ENCODE measurements at regions not wholly inside any gene's neighbourhood (a gene's known extent, or its start where the extent isn't known, plus 50 kb on each side); places are given as distances from the start of the nearest gene placed in this dataset.

DNA sequence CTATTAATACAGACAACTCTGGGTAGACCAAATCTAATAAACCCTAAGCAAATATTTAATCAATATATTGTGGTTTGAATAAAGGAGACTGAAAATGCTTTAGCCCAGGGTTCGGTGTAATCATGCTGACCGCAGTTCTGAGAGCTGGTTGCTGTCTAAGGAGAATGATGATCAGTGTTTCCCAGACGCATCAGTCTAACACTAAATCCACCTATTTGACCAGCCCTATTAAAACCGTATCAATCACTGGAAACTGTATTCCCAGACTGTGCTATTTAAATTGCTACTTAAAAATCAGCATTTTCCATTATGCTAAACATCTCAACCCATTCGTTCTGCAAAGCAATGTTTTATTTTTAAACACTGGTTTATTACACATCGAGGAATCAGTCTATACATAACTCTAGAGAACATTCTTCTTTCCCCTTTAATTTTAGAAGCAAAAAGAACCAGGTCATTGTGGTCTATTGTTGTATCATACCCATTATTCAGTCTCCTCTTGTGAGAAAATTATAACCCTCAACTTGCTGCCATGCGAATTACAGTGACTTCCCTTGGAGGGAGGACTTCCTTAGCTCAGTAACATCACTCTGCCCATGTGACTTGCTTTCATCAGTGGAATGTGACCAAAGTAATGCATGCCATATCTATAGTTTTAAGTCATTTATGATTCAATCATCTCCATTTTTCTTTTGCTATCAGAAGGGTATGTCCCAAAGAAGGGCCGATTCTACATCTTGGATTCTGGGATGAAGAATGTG, 515.2 kb upstream of the JAG1 start:
- Histone ChIP-seq H2AFZ (ENCODE audit: low read depth, low read length) (no peak overlapping the region), H3K9me2 (ENCODE audit: insufficient read depth, low read length) (no peaks in the 10 kb centered on the region), H3K4me3 (ENCODE audit: low read length) (no peak overlapping the region), H3K36me3 (ENCODE audit: insufficient read depth, low read length) (no peaks in the 10 kb centered on the region), H3K27me3 (ENCODE audit: insufficient read depth, low read depth, low read length) (no peaks in the 10 kb centered on the region), H3K4me2 (ENCODE audit: low read length) (no peak overlapping the region), H3K9me3 (ENCODE audit: low read length) (peaks cover 7% of the 10 kb centered on the region), H3F3A (ENCODE audit: insufficient read depth, low read length, poor library complexity, severe bottlenecking) (no peaks in the 10 kb centered on the region), H3K27ac (ENCODE audit: low read length) (no peak overlapping the region), H3K9ac (ENCODE audit: low read length) (no peak overlapping the region), H4K20me1 (ENCODE audit: insufficient read depth) (no peaks in the 10 kb centered on the region), H3K79me2 (replicated peaks; ENCODE audit: insufficient read depth, low read length) (no peaks in the 10 kb centered on the region)
- TF ChIP-seq RAD21 (conservative IDR thresholded peaks at IDR 0.05) (no peak), EZH2 (IDR thresholded peaks at IDR 0.05; ENCODE audit: borderline replicate concordance, insufficient read depth, low read length, poor library complexity, severe bottlenecking) (no peak), EP300 (conservative IDR thresholded peaks at IDR 0.05; ENCODE audit: poor library complexity, severe bottlenecking) (no peak), SMC3 (conservative IDR thresholded peaks at IDR 0.05; ENCODE audit: poor library complexity) (no peak), TAF1 (IDR thresholded peaks at IDR 0.05; ENCODE audit: low read depth) (no peak), CTCF (IDR thresholded peaks at IDR 0.05; ENCODE audit: poor library complexity, severe bottlenecking) (no peak), POLR2AphosphoS5 (IDR thresholded peaks at IDR 0.05) (no peak), REST (IDR thresholded peaks at IDR 0.05; ENCODE audit: borderline replicate concordance) (no peak), MXI1 (conservative IDR thresholded peaks at IDR 0.05; ENCODE audit: poor library complexity, severe bottlenecking) (no peak)

GRCh38 chr20:11190741-11191140, 516.9 kb upstream of the JAG1 start:
- no peak for TF ChIP-seq REST (IDR thresholded peaks at IDR 0.05; ENCODE audit: borderline replicate concordance)
- TF ChIP-seq MXI1 (conservative IDR thresholded peaks at IDR 0.05; ENCODE audit: poor library complexity, severe bottlenecking) = no peak
- no peak for TF ChIP-seq TAF1 (IDR thresholded peaks at IDR 0.05; ENCODE audit: low read depth)
- TF ChIP-seq SMC3 (conservative IDR thresholded peaks at IDR 0.05; ENCODE audit: poor library complexity) = no peak
- no peak for TF ChIP-seq CTCF (IDR thresholded peaks at IDR 0.05; ENCODE audit: poor library complexity, severe bottlenecking)
- TF ChIP-seq RAD21 (conservative IDR thresholded peaks at IDR 0.05) = no peak
- TF ChIP-seq EP300 (conservative IDR thresholded peaks at IDR 0.05; ENCODE audit: poor library complexity, severe bottlenecking) = no peak
- no peak for TF ChIP-seq EZH2 (IDR thresholded peaks at IDR 0.05; ENCODE audit: borderline replicate concordance, insufficient read depth, low read length, poor library complexity, severe bottlenecking)
- no peak for TF ChIP-seq POLR2AphosphoS5 (IDR thresholded peaks at IDR 0.05)
- no peaks in the 10 kb centered on the region for H4K20me1 ChIP-seq (ENCODE audit: insufficient read depth)
- H3K79me2 ChIP-seq (replicated peaks; ENCODE audit: insufficient read depth, low read length) = no peaks in the 10 kb centered on the region
- no peak overlapping the region for H3K4me3 ChIP-seq (ENCODE audit: low read length)
- H3K27me3 ChIP-seq (ENCODE audit: insufficient read depth, low read depth, low read length) = no peaks in the 10 kb centered on the region
- H3K9me2 ChIP-seq (ENCODE audit: insufficient read depth, low read length) = no peaks in the 10 kb centered on the region
- H2AFZ ChIP-seq (ENCODE audit: low read depth, low read length) = no peak overlapping the region
- H3K9me3 ChIP-seq (ENCODE audit: low read length) = no peaks in the 10 kb centered on the region
- no peak overlapping the region for H3K4me2 ChIP-seq (ENCODE audit: low read length)
- no peak overlapping the region for H3K9ac ChIP-seq (ENCODE audit: low read length)
- no peaks in the 10 kb centered on the region for H3F3A ChIP-seq (ENCODE audit: insufficient read depth, low read length, poor library complexity, severe bottlenecking)
- no peaks in the 10 kb centered on the region for H3K36me3 ChIP-seq (ENCODE audit: insufficient read depth, low read length)
- H3K27ac ChIP-seq (ENCODE audit: low read length) = no peak overlapping the region

Data from neural cell (in vitro differentiated cells).